Common myeloid progenitor, CD34-positive (primary cell): ENCODE measurements at regions not wholly inside any gene's neighbourhood (a gene's known extent, or its start where the extent isn't known, plus 50 kb on each side); places are given as distances from the start of the nearest gene placed in this dataset.

Experiments
- CTCF ChIA-PET: fragments of 350-600 bp; sonication (Branson Sonifier 250); formaldehyde crosslinking; loops from one replicate; lab custom pipeline; 2021; ENCODE audit warnings: antibody characterized with exemption; lab: Charles Lee
- POLR2A ChIA-PET: fragments of 350-600 bp; sonication (Branson Sonifier 250); formaldehyde crosslinking; loops from one replicate; lab custom pipeline; 2021; ENCODE audit warnings: antibody characterized with exemption; lab: Charles Lee
- DNase-seq, 3 donors: peaks; one replicate each; pipeline versions ENCODE4 v3.0.0 to v3.0.0-alpha.2; 2013
- H3K27ac ChIP-seq, 2 experiments: 1 replicate in 1 of 2; 2 replicates in 1 of 2; pipeline ENCODE4 v1.7.0; 2013; ENCODE audit warnings: inconsistent platforms in 2 of 2, low read length in 2 of 2, mild to moderate bottlenecking in 2 of 2, low read depth in 1 of 2, moderate library complexity in 1 of 2; ENCODE audit not compliant: severe bottlenecking in 2 of 2, insufficient read depth in 1 of 2, poor library complexity in 1 of 2
- H3K27me3 ChIP-seq, 5 experiments: replicated peaks in 2 of 5; 1 replicate in 3 of 5; 2 replicates in 2 of 5; pipeline versions ENCODE4 v1.6.1 to v1.7.0; 2013; ENCODE audit warnings: low read length in 4 of 5, mild to moderate bottlenecking in 2 of 5, moderate library complexity in 2 of 5, inconsistent platforms in 1 of 5; ENCODE audit not compliant: insufficient read depth in 5 of 5, control insufficient read depth in 4 of 5
- H3K36me3 ChIP-seq, 4 experiments: 1 replicate in 2 of 4; 2 replicates in 2 of 4; pipeline versions ENCODE4 v1.6.1 to v1.7.0; 2013; ENCODE audit warnings: low read length in 3 of 4, control low read depth in 1 of 4, mild to moderate bottlenecking in 1 of 4; ENCODE audit not compliant: control insufficient read depth in 4 of 4, insufficient read depth in 4 of 4
- H3K4me1 ChIP-seq, 4 experiments: 1 replicate in 3 of 4; 2 replicates in 1 of 4; pipeline versions ENCODE4 v1.6.1 to v1.7.1; 2013; ENCODE audit warnings: low read length in 3 of 4, mild to moderate bottlenecking in 3 of 4, control low read depth in 1 of 4, inconsistent platforms in 1 of 4, moderate library complexity in 1 of 4; ENCODE audit not compliant: control insufficient read depth in 4 of 4, insufficient read depth in 4 of 4; ENCODE audit errors: control extremely low read depth in 1 of 4
- H3K4me3 ChIP-seq, 7 experiments: 1 replicate in 4 of 7; 2 replicates in 3 of 7; pipeline versions ENCODE4 v1.5.1 to v1.7.0; 2013; ENCODE audit warnings: mild to moderate bottlenecking in 7 of 7, low read length in 6 of 7, moderate library complexity in 6 of 7, inconsistent platforms in 2 of 7, low read depth in 2 of 7, control low read depth in 1 of 7; ENCODE audit not compliant: insufficient read depth in 4 of 7, control insufficient read depth in 1 of 7; ENCODE audit errors: extremely low read depth in 1 of 7
- H3K9me3 ChIP-seq, 5 experiments: 1 replicate in 4 of 5; 2 replicates in 1 of 5; pipeline versions ENCODE4 v1.6.1 to v1.7.1; 2013; ENCODE audit warnings: low read length in 4 of 5, mild to moderate bottlenecking in 2 of 5, inconsistent platforms in 1 of 5, low read depth in 1 of 5, moderate library complexity in 1 of 5; ENCODE audit not compliant: control insufficient read depth in 4 of 5, insufficient read depth in 2 of 5; ENCODE audit errors: control extremely low read depth in 1 of 5
- whole genome bisulfite sequencing: methylation state at CpG from one replicate; pipeline ENCODE4 v1.1.5; 2013; ENCODE audit not compliant: insufficient coverage; 5-methylcytosine and 5-hydroxymethylcytosine counted together

DNA sequence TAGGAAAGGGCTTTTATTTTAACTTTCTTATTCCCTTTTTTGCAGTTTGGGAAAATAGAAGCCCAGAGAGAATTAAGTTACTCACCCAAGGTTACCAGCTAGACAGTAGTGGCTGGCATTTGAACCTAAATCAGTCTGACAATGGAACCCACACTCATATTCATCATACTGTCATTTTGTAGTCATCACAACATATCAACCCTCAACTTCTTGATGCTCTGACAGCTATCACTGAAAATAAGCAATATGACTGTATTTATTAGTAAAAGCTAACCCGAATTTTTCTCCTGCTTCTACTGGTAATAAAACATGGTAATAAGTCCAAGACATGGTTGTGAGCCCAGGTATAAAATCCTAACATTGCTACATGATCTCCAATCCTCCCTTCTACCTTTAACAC lies 585.8 kb upstream of the UBE2E2 start:
- WGBS, result no CpG with 5 or more reads among the region's 1 CpG
- H3K9me3 ChIP-seq, result no peaks in the 10 kb centered on the region
- no peaks in the 10 kb centered on the region for H3K4me1 ChIP-seq
- H3K4me3 ChIP-seq, result no peak overlapping the region
- H3K27ac ChIP-seq, result no peak overlapping the region
- H3K36me3 ChIP-seq, result no peaks in the 10 kb centered on the region
- H3K27me3 ChIP-seq, result no peaks in the 10 kb centered on the region
- ChIA-PET CTCF (no interaction called here), POLR2A (no interaction called here)
- no peak for DNase-seq

DNA sequence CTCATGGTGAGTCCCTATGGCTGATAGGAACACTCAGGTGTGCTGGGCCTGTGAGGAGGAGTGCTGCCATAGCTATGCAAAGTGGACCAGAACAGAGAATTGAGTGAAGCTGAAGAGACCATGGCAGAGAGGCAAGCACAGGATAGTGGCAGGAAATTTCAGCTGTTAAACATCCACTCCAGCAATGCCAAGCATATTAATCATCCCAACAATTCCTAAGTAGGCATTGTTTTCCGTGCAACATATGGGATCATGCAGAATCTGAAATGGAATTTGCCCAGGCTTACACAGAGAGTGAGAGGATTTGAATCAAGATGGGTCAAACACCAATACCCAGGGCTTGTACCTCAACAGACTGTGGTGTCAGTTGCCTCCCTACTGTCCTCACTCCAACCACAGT lies 582.6 kb upstream of the UBE2E2 start:
- no peak overlapping the region for H3K4me3 ChIP-seq
- no peak overlapping the region for H3K27ac ChIP-seq
- ChIA-PET POLR2A (no interaction called here), CTCF (no interaction called here)
- H3K27me3 ChIP-seq, result no peaks in the 10 kb centered on the region
- no CpG with 5 or more reads among the region's 1 CpG for WGBS
- no peaks in the 10 kb centered on the region for H3K9me3 ChIP-seq
- no peaks in the 10 kb centered on the region for H3K4me1 ChIP-seq
- no peaks in the 10 kb centered on the region for H3K36me3 ChIP-seq
- DNase-seq, result no peak

DNA sequence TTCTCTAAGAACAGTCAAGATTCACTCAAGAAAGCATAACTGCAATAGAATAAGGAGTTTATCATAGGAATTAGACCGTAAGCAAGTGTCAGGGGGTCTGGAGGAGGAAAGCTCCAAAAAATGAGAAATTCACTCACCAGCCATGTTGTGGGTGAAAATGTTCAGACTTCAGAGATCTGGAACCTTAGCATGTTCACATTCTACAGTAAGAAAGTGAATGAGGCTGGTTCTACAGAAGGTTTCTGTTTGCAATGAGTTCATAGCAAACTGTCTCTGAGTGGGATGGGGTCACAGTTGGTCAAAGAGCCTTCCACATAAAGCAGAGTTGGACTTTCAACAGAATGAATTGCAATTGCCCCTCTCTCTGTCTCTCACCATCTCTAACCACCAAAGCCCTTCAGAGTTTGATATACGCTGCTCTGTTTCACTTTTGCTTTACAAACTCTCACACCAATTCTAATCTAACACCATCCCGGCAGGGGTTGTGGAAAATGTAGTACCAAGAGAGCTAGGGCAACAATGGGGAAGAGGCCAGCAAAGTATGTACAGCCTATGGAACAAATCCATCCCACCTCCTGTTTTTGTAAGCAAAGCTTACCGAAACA lies 581.8 kb upstream of the UBE2E2 start:
- ChIA-PET POLR2A (no interaction called here), CTCF (no interaction called here)
- WGBS, result no CpG with 5 or more reads among the region's 4 CpGs
- Histone ChIP-seq H3K27me3 (no peaks in the 10 kb centered on the region), H3K36me3 (no peaks in the 10 kb centered on the region), H3K27ac (no peak overlapping the region), H3K4me3 (no peak overlapping the region), H3K4me1 (no peaks in the 10 kb centered on the region), H3K9me3 (peaks cover 0 to 3% (median 0%) of the 10 kb centered on the region in 5 experiments)
- no peak for DNase-seq

DNA sequence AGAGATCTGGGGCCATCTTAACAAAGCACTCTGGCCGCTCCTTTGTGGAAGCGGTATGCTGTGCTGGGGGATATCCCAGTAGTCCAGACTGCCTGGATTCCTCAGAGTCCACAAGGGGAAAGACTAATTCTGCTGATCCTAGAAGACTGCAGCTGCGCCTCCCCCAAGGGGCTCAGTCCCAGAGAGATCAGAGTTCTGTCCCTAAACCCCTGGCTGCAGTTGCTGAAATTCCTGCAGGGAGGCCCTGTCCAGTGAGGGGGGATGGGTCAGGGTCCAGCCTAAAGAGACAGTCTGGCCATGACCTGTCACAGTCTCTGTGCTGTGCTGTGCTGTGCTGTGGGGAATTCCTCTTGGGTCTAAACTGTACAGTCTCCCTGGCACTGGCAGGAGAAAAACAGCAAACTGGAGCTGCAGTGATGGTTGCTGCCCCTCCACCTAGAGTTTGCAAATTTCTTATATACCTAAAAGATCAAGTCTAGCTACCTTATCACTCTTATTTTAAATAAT lies 575.1 kb upstream of the UBE2E2 start:
- no peaks in the 10 kb centered on the region for H3K4me1 ChIP-seq
- peaks cover 0 to 3% (median 0%) of the 10 kb centered on the region in 5 experiments for H3K9me3 ChIP-seq
- CTCF ChIA-PET, result no interaction called here
- WGBS, result 97% methylated on average over 3 of the region's 3 CpGs
- DNase-seq, result no peak
- H3K27me3 ChIP-seq, result no peaks in the 10 kb centered on the region
- no peaks in the 10 kb centered on the region for H3K36me3 ChIP-seq
- POLR2A ChIA-PET, result no interaction called here
- no peak overlapping the region for H3K27ac ChIP-seq
- H3K4me3 ChIP-seq, result no peak overlapping the region

DNA sequence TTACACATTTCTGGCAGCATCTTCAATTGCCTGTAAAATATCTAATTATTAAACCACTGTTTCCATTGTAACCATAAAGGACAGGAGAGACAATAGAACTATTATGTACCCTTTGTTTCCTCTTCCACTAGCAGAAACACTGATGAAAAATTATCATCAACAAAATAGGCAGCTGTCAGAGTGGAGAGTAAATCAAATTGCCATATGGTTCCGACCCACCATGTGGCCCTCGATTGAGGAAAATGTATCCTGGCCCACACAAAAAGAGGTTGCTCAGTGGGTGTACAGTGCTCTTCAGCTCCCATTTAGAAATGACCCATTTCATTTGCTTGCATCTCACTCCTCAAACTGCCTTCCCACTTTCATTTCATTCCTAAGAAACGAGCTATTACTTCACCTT lies 570.6 kb upstream of the UBE2E2 start:
- ChIA-PET CTCF (no interaction called here), POLR2A (no interaction called here)
- 100% methylated on average over 2 of the region's 3 CpGs for WGBS
- DNase-seq, result no peak
- no peak overlapping the region for H3K4me3 ChIP-seq
- no peaks in the 10 kb centered on the region for H3K27me3 ChIP-seq
- H3K4me1 ChIP-seq, result no peaks in the 10 kb centered on the region
- H3K27ac ChIP-seq, result no peak overlapping the region
- no peaks in the 10 kb centered on the region for H3K36me3 ChIP-seq
- peaks cover 0 to 2% (median 0%) of the 10 kb centered on the region in 5 experiments for H3K9me3 ChIP-seq

DNA sequence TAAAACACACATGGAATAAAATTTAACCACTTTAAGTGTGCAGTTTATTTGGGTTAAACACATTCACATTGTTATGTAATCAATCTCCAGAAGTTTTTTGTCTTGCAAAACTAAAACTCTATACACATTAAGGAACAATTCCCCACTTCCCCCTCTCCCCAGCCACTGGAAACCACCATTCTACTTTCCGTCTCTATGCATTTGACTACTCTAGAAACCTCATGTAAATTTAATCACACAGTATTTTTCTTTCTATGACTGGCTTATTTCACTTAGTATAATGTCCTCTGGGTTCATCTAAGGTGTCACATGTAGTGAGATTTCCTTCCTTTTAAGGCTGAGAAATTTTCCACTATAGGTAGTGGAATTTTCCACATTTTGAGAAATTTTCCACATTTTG lies 568.7 kb upstream of the UBE2E2 start:
- WGBS, result 75% methylated on average over 1 of the region's 1 CpG
- DNase-seq, result no peak
- Histone ChIP-seq H3K36me3 (no peaks in the 10 kb centered on the region), H3K4me1 (no peaks in the 10 kb centered on the region), H3K27ac (no peak overlapping the region), H3K27me3 (no peaks in the 10 kb centered on the region), H3K4me3 (no peak overlapping the region), H3K9me3 (peaks cover 0 to 2% (median 0%) of the 10 kb centered on the region in 5 experiments)
- ChIA-PET CTCF (interaction anchor here (1.3 kb wide), 1 partner anchor 9 kb away, joined by 3 read pairs; no protein-coding TSS in a partner anchor), POLR2A (no interaction called here)

DNA sequence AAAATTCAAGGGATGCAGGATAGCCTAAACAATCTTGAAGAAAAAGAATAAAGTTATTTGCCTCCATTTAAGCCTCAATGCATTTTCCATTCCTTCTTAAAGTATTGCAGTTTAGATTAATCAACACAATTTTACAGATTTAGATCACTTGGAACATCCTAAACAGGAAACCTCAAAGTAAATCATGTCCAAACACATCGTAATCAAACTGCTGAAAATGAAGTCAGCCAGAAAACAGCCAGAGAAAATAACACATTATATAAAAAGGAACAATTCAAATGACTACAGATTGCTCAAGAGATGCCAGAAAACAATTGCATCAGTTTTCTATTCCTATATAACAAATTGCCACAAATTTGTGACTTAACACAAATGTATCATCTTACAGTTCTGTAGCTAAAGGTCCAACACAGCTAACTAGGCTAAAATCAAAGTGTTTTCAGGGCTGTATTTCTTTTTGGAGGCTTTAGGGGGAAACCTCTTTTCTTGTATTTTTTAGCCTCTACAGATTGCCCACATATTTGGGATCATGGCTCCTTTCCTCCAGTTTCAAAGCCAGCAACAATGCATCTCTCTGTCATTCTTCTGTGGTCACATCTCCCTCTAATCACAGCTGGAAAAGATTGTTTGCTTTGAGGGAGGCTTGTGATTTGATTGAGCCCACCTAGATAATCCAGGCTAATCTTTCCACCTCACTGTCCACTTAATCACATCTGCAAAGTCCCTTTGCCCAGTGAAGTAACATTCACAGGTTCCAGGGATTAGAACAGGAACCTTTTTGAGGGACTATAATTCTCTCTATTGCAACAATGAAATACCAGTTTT lies 543.3 kb upstream of the UBE2E2 start:
- Histone ChIP-seq H3K27ac (no peak overlapping the region), H3K9me3 (peaks cover 0 to 3% (median 0%) of the 10 kb centered on the region in 5 experiments), H3K27me3 (no peaks in the 10 kb centered on the region), H3K36me3 (no peaks in the 10 kb centered on the region), H3K4me3 (no peak overlapping the region), H3K4me1 (no peaks in the 10 kb centered on the region)
- POLR2A ChIA-PET, result no interaction called here
- 0% methylated on average over 1 of the region's 1 CpG for WGBS
- CTCF ChIA-PET, result no interaction called here
- no peak for DNase-seq
